Fibroblast of skin of right biceps (primary cell): ENCODE measurements at regions not wholly inside any gene's neighbourhood (a gene's known extent, or its start where the extent isn't known, plus 50 kb on each side); places are given as distances from the start of the nearest gene placed in this dataset.

Experiments used
- DNase-seq: peaks from one replicate; pipeline ENCODE4 v3.0.0-alpha.2; 2013

DNA sequence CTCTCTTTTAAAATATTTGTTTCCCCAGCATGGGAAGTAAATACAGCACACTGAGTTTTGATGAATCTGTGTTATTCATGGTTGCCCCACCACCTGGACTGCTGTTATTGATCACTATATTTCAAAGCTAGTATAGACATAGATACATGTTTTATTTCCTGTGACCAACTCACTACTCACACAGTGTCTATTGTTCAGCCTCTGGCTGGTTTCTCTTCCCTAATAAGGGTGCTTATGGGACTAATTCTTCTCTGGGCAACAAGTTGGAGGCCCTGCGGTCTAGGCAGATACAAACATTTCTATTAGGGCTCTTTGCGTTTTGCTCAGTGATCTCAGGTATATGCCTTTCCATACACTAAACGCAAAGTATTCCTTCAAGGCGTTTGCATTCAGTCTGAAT is 1191.0 kb upstream of the TMEM132C start:
- DNase-seq, result no peak

DNA sequence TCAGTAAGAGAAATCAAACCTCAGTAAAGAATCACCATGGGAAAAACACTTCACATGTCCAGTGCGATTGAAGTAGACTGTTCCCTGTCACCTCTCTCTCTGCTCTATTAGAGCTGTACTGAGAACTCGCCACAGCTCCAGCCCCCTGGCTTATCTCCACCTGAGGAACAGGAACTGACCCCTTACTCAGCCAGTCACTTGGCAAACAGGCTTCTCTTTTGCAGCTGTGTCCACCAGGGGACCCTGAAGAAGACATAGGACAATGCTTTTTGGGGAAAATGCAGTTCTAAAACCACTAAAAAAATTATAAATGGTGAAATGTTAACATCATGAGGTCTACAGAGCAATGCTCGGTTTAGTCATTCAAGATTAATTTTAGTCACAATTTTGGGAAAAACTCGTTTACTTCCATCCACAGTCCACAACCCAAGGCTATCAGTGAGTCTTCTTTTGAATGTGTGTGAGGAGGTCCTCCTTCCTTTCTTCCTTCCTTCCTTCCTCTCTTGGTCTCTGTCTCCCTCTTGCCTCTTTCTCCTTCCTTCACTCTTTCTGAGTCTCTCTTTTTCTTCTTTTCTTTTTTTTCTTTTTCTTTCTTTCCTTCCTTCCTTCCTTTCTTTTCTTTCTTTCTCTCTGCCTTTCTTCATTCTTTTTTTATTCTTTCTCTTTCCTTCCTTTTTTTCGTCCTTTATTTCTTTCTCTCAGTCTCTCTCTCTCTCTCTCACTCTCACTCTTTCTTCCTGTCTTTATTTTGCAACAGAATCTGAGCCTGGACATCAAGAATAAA is 1189.5 kb upstream of the TMEM132C start:
- no peak for DNase-seq

DNA sequence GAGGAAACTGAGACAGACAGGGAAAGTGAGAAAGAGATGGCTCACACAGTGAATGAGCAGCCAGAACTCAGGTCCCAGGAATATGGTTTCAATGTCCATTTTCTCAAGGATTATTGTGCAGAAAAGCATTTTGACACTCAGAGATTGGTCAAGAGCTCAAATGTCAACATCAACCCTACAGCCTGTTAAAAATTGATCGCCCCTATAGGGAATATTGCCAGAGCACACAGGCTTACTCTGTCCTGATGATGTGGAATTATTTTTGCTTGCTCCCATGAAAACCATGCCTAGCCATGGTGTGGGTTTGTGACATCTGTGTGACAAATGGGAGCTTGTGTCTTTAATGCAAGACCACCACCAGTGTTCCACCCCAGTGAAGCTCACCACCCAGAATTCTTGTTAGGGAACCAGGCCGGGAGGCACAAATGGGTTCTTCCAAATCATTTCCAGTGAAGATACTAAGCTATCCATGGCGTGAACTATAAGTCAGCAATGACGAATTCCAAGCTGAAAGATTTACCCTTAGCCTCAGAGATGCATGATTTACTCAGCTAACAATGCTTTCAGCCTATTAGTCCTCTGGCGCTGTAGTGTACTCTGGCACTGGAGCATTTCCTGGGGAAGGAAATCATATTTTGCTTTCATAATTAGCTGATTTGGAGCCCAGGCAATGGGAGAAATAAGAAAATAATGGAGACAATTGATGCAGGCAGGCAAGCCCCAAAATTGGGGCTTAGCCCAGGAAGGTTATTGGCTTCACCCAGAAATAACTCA is 1188.2 kb upstream of the TMEM132C start:
- peak; percentile 17 for DNase-seq

DNA sequence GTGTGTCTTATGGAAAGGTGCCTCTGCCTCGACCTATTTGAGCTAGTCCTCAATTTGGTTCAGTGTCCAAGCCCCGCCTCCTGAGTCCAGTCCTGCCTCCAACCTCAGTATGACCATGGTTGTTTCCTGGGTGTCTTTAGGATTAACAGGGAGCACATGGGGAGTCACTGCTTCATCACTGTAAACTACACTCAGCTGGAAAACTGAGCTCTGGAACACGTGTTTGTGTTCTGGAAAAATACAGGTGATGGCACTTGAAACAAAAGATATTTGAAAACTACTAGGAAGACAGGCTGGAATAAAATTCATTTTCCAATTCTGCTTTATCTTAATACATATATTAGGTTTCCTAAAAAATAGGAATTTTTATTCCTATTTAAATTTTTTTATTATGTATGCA is 1187.3 kb upstream of the TMEM132C start:
- DNase-seq, result no peak

DNA sequence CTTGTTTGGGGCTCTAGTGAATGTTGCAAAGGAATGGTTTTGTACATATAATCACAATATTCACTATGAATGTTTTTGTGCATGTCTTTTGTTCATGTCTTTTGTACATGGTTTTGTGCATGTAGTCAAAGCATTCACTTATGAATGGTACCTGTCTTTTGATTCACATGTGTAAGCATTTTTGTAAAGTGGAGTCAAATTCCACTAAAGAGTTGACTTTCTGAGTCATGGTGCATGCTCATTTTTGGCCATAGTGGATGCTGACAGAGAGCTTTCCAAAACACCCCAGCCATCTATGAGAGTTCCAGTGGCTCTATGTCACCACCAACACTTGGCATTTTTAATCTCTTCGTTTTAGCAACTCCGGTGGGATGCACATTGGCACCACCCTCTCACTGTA is 1185.9 kb upstream of the TMEM132C start:
- DNase-seq, result no peak

DNA sequence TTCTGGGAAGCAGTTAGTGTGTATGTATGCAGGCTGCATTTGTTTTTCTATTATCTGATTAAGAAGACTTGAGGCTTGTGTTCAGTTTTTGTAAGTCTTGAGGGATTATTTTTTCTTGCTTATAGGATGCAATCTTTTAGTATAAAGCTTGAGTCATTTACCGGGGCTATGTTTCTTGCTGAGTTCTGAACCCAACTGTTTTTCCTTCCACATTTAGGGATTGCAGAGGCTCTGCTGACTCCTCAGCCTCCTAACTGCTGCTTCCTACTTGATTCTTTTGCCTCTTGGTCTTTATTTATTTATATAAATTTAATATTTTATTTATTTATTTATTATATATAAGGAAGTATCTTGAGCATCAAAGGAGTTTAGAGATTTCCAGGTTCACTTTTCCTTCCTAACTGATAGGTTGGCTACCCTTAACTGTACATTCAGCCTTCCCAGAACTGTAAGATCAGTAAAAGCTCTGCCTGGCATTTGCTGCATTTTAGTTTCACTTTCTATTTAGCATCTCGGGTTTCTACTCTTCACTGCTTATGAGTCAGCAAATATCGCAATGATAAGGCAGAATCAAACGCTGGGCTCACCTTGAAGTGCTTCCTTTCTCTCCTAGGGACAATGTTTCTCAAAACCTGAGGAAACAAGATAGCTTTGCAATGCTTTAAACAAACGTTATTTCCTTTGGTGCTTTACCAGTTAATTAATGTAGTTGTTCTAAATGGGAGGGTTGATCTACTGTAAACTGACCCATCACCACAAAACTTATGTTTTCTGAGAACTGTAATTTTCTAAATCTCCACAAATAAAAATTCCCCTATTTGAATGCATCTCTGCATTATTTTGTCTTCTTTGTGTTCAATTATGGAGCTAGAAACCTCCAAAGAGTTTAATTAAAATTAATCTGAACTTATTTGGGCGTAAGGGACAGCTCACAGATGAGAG is 1183.7 kb upstream of the TMEM132C start:
- DNase-seq, result peak; percentile 80

DNA sequence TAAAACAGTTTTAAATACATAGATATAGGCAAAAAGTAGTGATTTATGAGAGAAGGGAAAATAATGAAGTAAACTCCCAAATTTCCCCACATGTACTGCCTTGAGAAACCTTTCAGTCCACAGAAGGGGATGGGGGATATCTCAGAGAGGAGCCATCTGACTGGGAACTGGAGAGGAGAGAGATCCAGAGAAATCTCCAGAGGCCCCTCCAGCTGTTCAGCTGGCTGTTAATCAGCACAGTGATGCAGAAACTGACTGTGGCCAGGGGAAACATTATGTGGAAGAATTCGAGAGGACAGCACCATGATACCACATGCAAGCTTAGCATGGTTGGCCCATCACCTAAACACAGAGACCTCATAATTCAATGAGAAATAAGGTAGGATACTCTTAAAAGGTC is 1165.9 kb upstream of the TMEM132C start:
- no peak for DNase-seq

DNA sequence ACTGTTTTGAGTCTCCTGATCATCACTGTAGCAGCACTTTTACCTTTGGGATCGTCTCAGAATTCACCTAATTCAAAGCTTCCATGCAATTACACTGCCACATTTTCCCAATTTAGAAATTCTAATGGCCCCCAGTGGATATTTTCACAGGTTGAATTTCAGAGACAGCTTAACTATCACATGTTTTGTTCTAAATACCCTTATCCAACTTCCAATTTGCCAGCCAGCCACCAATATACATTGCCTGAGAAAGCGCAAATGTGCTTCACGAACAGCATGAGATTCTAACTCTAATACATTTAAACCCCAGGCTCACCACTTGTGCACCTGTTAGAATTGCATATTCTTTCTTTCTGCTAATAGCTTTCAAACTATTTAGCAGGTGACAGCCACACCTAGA is 1160.9 kb upstream of the TMEM132C start:
- no peak for DNase-seq

DNA sequence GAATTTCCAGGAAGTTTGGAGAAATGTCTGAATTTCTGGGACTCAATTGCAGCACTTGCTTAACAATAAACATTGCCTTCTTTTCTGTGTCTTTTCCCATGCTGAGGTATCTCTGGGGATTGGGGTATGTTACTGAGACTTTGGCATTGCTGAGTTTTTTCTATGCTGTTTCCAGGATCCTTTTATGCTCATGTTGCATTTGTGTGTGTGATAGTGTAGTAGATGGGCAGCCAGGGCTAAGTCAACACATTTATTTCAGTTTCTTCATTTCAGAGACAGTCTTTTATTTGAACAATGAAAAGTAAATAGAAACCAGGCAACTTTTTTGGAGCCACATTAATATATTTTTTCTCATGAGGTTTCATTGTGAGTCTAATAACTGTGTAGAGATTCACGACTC is 1160.3 kb upstream of the TMEM132C start:
- DNase-seq, result no peak

DNA sequence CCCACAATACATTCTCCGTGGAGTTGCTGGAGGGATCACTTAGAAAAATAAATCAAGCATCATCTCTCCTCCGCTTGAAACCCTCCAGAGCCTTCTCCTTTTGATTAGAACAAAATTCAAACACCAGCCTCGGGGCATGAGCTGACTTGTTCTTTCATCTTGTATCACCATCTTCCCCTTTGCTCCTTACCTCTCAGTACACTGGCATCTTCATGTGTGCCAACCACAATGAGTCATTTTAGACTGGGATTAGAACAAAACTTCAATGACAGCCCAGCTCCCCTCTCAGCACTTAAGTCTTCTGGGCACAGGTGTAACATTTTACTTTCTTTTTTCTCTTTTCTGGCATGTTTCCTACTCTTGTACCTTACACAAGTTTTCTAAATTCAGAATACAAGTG is 1159.2 kb upstream of the TMEM132C start:
- no peak for DNase-seq

DNA sequence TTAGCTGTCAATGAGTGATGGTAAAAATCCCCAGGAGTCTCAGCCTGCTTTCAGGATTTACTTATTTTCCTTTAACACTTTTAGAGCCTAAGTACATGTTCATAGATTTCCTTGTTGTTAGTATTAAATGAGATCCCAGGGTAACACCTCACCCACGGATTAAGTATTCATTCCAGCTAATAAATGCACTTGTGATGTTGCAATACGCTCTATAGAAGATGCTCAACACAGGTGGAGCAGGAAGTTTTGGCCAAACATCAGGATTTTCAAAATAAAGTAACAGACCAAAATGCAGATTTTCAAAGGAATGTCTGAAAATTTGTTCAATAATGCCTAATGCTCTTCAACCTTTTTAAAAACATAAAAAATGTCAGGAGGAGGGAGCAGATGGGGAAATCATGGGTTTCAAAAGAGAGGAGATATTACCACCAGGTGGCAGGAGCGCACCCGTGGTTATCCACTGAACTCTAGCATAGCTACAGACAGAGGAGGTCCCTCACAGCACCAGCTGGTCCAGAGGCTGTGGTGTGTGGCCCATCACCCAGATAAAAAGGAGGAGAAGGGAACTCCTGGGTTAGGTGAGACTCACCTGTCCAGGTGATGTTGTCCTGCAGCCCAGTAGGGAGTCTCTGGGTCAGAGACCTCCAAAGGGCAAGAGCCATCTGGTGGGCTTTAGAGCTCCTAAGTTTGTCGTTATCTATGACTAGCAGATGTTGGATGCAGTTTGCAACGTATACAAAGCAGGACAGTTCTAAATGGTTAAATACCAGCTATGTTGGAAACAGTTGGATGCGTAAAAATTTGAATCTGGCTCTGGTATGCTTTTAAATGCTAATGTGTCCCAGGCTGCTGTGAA is 1158.4 kb upstream of the TMEM132C start:
- peak; percentile 58 for DNase-seq

DNA sequence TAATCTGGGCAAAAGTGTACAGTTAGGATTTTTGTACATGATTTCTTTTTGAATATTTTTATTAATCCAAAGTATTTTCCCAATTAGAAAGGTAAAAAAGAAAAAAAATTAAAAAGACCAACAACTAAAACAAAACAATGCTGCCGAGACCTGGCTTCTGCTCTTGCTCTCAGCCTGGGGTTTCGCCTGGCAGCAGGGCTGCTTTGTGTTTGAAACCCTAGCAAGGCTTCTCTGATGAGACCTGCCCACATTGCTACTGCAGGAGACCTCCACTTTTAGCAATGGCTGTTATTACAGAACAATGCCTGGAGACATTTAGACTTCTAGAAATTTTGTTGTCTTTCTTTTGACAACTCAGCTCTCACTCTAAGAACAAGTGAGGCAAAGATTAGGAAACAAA is 1153.0 kb upstream of the TMEM132C start:
- DNase-seq, result no peak

DNA sequence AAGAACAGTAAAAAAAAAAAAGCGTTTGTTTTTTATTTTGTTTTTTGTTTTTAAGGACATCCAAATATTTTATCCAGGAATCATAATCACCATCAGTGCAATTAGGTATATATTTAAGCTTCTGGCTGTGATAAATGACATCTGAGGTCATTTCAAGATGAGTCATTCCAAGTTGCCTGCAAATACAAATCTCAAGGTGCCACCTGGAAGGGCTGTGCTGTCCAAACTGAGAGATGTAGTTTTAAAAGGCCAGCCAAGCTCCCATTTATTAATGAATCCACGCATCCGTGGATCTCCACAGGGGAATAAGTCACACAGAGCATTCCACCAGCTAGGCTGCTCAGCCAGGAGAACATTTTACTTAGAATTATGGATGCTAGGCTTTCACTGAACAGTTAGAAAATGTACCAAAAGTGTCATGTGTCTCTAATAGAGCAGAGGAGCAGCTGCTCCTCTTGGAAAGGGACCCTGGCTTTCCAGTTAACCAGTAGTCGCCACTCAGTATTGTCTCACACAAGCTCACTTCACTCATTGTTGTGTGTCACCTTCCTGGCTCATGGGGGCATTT is 1151.4 kb upstream of the TMEM132C start:
- DNase-seq, result no peak

DNA sequence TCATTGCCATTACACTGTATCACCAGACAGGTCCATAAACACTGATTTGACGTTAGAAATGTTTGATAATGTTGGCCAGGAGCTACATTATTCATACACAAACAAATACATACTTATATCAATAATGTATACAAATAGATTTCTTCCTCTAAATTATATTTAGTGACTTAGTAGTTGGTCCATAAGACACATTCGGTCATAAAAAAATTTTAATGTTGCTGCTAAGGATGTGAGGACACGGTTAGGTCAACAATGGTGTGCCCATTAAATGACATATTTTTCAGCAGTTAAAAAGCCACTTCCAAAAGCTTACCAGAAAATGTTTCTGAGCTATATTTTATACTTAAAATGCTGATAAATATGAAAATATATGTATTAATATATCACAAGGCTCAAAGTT is 1148.7 kb upstream of the TMEM132C start:
- DNase-seq, result no peak

DNA sequence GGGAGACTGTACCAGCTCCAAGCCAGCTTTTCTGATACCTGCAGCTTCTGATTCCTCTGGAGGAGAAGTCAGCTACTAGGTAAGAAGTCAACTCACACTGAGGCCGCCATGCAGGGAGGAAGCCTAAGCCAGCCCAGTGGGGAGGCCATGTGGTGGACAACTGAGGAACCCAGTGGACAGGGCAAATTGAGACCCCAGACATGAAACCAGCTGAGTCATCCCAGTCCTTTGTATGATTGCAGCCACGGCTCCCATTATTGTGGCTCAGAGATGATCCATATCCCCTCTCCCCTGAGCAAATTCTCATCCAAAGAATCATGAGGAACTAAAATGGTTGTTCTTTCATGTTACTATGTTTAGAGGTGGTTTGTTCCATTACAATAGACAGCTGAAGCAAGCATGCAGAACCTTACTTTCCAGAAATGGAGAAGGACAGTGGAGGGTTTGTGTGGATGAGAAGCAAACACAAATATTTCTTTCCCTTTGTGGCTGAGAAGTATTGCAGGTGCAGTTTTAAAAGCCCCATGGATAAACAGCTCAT is 1147.3 kb upstream of the TMEM132C start:
- no peak for DNase-seq

DNA sequence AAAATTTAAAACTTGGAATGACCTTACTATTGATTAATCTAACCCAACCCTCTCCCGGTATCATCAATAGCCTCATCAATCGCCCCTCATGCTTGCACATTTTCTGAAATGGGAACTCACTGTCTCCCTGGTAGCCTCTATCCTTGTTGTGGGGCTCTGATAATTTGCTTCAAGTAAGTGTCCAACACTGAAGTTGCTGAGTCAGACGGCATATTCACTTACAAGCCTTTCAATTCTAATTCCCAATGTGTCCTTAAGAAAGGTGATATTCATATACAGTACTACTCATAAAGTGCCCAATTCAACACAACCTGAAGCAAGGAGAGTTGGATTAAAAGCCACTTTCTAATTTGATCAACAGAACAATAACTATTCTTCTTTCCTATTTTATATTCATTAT is 1146.1 kb upstream of the TMEM132C start:
- DNase-seq, result no peak

DNA sequence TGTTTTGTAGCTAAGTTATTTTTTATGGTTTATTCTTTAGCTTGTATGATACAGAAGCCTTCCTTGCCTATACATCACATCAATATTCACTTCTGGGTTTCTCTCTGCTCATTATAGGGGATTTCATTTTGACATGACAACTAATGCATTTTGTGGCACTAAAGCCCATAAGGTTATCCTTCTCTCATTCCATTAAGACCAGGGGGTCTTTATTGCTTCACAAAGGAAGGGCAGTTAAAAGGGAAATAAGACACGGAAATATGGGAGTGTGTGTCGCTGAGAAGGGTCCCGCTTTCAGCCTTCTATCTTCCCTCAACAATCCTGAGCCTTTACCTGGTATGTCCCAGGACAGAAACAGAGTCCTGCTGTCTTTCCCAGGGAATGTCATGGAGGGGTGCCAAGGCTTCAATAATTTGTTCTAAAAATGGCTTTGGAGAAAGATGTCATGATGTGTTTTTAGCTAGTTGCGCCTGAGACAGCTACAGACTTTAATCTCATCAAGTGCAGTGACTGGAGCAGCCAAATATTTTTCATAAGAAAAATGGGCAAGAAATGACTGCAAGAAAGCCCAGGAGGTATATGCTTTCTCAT is 1145.4 kb upstream of the TMEM132C start:
- no peak for DNase-seq

DNA sequence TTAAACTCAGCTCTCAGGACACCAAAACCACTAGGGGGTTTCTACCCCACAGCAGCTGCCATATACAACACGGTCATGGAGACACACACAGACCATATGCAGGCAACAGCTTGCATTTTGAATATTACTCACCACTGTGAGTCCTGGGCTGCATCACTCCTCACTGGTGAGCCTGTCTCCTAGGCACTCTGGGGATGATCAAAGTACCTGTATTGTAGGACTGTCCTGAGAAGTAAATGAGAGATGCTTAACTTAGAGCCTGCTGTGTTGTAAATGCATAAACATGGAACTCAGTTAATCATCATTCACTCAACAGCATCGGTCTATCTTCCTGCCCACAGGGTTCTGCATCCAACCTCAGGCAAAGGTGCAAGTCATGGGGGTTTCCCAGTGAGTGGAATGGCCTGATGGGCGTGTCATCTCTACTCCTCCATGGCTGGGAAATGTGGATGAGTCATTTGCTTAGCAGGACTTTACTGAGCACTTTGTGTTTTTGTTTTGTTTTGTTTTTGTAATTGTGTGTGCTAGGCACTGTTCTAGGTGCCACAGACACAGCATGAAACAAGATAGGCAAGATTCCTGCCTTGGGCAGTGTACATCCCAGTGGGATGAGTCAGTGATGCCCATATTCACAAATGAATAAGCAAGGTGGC is 1141.2 kb upstream of the TMEM132C start:
- peak; percentile 63 for DNase-seq

DNA sequence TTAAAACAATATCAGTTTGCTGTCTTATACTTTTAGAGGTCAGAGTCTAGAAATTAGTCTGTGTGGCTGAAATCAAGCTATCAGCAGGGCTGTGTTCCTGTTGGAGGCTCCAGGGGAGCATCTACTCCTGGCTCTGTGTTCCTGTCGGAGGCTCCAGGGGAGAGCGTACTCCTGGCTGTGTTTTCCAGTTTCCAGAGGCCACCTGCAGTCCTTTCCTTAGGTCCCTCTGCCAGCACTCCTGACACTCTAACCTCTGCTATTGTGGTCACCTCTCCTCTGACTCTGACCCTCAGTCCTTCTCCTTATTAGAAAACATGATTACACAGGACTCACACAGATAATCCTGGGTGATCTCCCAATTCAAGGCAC is 1140.7 kb upstream of the TMEM132C start:
- DNase-seq, result no peak

DNA sequence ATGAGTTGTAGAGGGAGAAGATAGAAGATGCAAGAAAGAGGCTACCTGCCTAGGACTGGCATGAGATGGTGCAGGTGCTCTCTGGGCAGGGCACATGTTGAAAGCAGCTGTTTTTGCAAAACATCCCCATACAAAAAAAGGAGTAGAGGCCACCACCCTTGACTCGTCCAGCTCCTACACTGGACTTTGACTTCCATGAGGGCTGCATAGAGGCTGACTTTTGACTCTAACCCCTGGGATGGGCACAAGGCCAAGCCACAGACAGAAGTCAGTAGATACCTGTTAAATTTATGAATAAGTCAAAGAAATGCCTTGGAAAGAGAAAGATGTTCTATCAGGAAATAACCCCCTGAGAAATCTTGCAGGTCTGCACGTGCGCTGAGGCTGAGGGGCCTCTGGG is 1139.1 kb upstream of the TMEM132C start:
- no peak for DNase-seq
